ENCODE measurements at regions not wholly inside any gene's neighbourhood (a gene's known extent, or its start where the extent isn't known, plus 50 kb on each side); places are given as distances from the start of the nearest gene placed in this dataset.

GRCh38 chr11:80157447-80157846 is 716.6 kb upstream of the TENM4 start:
- no peak for TF ChIP-seq MYC (IDR thresholded peaks at IDR 0.05; ENCODE audit: insufficient read depth, insufficient read length, insufficient replicate concordance, low read length, severe bottlenecking)
- no peak for TF ChIP-seq POLR2A (IDR thresholded peaks at IDR 0.05; ENCODE audit: low read depth, low read length)
- no peak for TF ChIP-seq RBBP5 (conservative IDR thresholded peaks at IDR 0.05)
- no peak for TF ChIP-seq FOS (IDR thresholded peaks at IDR 0.05; ENCODE audit: borderline replicate concordance, extremely low read depth, insufficient read length)
- no peak for TF ChIP-seq SP1 (IDR thresholded peaks at IDR 0.05; ENCODE audit: low read depth, low read length)
- no peak for TF ChIP-seq BCL11A (IDR thresholded peaks at IDR 0.05; ENCODE audit: low read depth, low read length)
- TF ChIP-seq, protein P1, sequence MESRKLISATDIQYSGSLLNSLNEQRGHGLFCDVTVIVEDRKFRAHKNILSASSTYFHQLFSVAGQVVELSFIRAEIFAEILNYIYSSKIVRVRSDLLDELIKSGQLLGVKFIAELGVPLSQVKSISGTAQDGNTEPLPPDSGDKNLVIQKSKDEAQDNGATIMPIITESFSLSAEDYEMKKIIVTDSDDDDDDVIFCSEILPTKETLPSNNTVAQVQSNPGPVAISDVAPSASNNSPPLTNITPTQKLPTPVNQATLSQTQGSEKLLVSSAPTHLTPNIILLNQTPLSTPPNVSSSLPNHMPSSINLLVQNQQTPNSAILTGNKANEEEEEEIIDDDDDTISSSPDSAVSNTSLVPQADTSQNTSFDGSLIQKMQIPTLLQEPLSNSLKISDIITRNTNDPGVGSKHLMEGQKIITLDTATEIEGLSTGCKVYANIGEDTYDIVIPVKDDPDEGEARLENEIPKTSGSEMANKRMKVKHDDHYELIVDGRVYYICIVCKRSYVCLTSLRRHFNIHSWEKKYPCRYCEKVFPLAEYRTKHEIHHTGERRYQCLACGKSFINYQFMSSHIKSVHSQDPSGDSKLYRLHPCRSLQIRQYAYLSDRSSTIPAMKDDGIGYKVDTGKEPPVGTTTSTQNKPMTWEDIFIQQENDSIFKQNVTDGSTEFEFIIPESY (IDR thresholded peaks at IDR 0.05), result no peak
